Bronchial epithelial cell (primary cell): ENCODE measurements at regions not wholly inside any gene's neighbourhood (a gene's known extent, or its start where the extent isn't known, plus 50 kb on each side); places are given as distances from the start of the nearest gene placed in this dataset.
"Not testable (repeated sequence)": the region's sequence is repeated elsewhere in the genome, so short reads cannot be mapped to it uniquely, and the experiment has no call there.

Experiments used
- DNase-seq: peaks from one replicate; pipeline ENCODE4 v3.0.0-alpha.2; 2010; ENCODE audit warnings: low read depth
- FAIRE-seq: peaks from 2 replicates; lab custom pipeline; 2011; peaks lifted over from hg19 to GRCh38; lab: Jason Lieb, UNC
- H3K27me3 ChIP-seq: 2 replicates; pipeline ENCODE4 v1.5.1; 2011; ENCODE audit warnings: low read length; ENCODE audit not compliant: control insufficient read depth, insufficient read depth
- H3K36me3 ChIP-seq: 2 replicates; pipeline ENCODE4 v1.5.1; 2011; ENCODE audit warnings: low read length; ENCODE audit not compliant: control insufficient read depth, insufficient read depth
- H3K4me3 ChIP-seq: 2 replicates; pipeline ENCODE4 v1.5.1; 2011; ENCODE audit warnings: mild to moderate bottlenecking, low read depth, low read length, control low read depth
- TF ChIP-seq, protein P1 (sequence below): IDR thresholded peaks from 2 replicates; pipeline ENCODE4 v1.5.1; 2011; ENCODE audit warnings: mild to moderate bottlenecking, moderate library complexity, low read length, control low read depth, inconsistent platforms; ENCODE audit not compliant: insufficient read depth, severe bottlenecking

DNA sequence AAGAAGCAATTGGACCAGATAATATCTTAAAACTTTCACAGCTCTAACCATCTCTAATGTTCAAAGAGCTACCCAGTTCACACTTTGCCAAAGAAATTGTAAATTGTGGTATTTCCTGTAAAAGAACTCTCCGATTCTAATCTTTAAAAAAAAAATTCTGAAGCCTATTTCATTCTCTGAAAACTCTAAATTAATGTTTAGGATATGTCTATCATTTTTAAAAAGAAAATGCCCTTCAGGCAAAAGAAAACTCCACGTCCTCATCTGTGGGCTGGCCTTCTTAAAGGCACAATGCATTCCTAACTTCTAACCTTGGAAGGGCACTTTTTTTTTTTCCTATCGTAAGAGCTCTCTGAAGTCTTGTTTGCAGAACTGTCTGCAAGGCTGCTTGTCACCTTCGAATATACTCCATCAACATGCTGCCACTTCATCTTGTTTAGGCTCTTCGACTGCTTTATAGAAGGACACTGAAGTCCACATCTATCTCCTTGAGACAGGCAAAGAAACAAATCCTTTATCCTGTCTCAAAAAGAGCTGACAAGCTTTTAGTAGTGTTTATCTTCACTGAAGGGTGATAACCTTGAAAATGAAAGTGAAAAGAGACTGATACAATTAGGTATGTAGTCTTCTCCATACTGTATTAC, 124.3 kb upstream of the SLC39A10 start:
- peak; percentile 7 for DNase-seq
- TF ChIP-seq, protein P1, sequence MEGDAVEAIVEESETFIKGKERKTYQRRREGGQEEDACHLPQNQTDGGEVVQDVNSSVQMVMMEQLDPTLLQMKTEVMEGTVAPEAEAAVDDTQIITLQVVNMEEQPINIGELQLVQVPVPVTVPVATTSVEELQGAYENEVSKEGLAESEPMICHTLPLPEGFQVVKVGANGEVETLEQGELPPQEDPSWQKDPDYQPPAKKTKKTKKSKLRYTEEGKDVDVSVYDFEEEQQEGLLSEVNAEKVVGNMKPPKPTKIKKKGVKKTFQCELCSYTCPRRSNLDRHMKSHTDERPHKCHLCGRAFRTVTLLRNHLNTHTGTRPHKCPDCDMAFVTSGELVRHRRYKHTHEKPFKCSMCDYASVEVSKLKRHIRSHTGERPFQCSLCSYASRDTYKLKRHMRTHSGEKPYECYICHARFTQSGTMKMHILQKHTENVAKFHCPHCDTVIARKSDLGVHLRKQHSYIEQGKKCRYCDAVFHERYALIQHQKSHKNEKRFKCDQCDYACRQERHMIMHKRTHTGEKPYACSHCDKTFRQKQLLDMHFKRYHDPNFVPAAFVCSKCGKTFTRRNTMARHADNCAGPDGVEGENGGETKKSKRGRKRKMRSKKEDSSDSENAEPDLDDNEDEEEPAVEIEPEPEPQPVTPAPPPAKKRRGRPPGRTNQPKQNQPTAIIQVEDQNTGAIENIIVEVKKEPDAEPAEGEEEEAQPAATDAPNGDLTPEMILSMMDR = no peak
- Histone ChIP-seq H3K36me3 (no peaks in the 10 kb centered on the region), H3K27me3 (no peaks in the 10 kb centered on the region), H3K4me3 (no peak overlapping the region)
- no peak for FAIRE-seq

DNA sequence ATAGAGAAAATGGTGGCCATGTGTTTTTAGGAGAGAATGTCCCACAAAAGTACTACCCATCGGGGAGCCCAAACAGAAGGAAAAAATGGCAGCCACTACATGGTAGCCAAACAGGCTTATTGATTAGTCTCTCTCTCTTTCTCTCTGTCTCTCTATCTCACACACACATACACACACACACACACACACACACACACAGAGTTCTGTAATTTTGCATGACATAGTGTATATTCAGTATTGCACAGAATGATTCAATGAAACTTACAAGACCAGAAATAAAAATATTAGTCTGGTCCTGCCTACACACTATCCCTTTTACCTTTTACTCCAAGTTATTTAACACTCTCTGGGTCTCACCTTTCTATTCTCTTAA, 124.8 kb upstream of the SLC39A10 start:
- FAIRE-seq = no peak
- H3K27me3 ChIP-seq = no peaks in the 10 kb centered on the region
- no peak for DNase-seq
- no peaks in the 10 kb centered on the region for H3K36me3 ChIP-seq
- H3K4me3 ChIP-seq = no peak overlapping the region
- TF ChIP-seq, protein P1 = no peak

DNA sequence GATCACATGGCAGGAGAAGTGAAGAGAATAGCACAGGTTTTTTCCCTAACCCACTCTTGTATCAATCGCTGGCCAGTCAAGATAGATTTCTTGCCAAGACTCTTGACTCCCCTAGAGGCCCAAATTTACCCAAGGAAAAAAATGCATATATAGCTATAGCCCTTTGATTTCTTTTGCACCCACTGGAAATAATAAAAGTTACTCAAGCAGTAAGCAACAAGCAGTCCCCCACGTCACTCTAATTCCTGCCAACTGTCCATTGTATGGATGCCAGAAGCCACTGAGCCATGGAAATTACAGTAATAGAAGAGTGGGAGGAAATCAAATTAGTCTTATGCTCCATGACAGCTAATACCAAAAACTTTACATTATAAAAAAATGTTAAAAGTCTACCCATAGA, 125.3 kb upstream of the SLC39A10 start:
- DNase-seq = no peak
- no peaks in the 10 kb centered on the region for H3K27me3 ChIP-seq
- no peak for FAIRE-seq
- no peaks in the 10 kb centered on the region for H3K36me3 ChIP-seq
- H3K4me3 ChIP-seq = no peak overlapping the region
- TF ChIP-seq, protein P1 = no peak

DNA sequence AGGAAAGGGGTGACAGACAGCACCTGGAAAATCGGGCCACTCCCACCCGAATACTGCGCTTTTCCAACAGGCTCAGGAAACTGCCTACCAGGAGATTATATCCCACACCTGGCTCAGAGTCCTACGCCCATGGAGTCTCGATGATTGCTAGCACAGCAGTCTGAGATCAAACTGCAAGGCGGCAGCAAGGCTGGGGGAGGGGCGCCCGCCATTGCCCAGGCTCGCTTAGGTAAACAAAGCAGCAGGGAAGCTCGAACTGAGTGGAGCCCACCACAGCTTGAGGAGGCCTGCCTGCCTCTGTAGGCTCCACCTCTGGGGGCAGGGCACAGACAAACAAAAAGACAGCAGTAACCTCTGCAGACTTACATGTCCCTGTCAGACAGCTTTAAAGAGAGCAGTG, 133.8 kb upstream of the SLC39A10 start:
- FAIRE-seq, H3K27me3 ChIP-seq: not testable (repeated sequence)

DNA sequence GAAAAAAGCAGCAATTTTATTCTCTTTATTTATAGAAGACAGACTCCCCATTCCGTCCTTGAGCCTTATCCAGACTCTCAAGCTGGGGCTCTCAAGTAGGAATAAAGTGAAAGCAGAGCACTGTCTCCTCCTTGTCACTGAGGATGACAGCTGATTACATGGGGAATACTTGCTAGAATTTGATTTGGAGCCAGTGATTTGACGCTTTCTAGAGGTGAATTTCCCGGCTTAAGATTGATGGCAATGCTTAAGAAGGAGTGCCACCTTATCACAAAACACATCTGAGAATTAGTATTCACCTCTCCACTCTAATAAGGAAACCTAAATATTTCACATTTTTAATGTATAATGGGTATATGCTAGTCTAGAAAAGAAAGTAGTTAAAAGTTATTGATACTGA, 135.4 kb upstream of the SLC39A10 start:
- H3K4me3 ChIP-seq = no peak overlapping the region
- H3K27me3 ChIP-seq = no peaks in the 10 kb centered on the region
- TF ChIP-seq, protein P1 = no peak
- H3K36me3 ChIP-seq = no peaks in the 10 kb centered on the region
- DNase-seq (no peak), FAIRE-seq (no peak)

More for the DNA sequence above, 133.8 kb upstream of the SLC39A10 start:
- not testable (repeated sequence) for H3K36me3 ChIP-seq, H3K4me3 ChIP-seq, DNase-seq

DNA sequence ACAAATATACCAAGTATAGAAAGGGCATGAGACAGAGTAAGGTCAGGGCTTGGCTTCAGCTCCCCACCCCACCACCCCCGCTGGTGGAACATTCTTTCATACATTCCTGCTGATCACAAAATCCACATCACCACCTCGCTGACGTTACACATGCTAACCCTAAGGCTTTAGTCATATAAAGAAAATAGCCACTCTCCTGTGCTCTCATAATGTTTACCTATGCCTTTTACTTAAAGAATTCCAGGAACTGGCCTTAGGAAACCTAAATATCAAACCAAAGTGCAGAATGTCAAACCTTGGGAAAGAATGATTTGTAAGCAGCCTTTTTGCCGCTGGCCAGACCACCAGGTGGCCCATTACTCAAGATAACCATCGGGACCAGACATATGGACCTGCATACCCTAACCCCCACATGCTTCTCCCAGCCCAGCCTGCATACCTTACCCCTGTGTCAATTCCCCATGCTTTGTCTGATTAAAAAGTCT, 136.3 kb upstream of the SLC39A10 start:
- TF ChIP-seq, protein P1 = no peak
- FAIRE-seq (no peak), DNase-seq (peak; percentile 71)
- H3K36me3 ChIP-seq = no peaks in the 10 kb centered on the region
- no peaks in the 10 kb centered on the region for H3K27me3 ChIP-seq
- H3K4me3 ChIP-seq = no peak overlapping the region
